ENCODE measurements at regions not wholly inside any gene's neighbourhood (a gene's known extent, or its start where the extent isn't known, plus 50 kb on each side); places are given as distances from the start of the nearest gene placed in this dataset.

DNA sequence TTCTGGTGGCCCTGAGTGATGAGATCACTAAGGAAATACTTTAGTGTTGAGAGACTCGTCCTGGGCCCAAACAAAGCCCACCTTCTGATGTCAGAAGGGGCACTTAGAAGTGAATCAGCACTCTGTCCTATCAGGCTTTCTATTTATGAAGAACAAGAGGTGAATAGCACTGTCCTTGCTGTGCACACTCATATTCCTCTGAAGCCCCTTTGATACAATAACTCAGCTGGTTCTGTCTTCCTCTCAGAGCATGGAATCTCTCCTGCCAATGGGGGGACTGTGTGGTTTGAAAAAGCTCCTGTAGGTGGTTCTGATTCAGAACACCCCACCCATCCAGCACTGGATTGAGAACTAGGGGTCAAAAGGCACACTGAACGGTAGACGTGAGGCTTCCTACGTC is 348.1 kb downstream of the ETS1 start:
- no peak overlapping the region for H3K9ac ChIP-seq (ENCODE audit: extremely low read depth, low read length, poor library complexity, severe bottlenecking)
- WGBS, 2 experiments (ENCODE audit: insufficient coverage in 1 of 2, insufficient read length in 1 of 2), result 89 to 100% methylated on average over 1 to 4 of the region's 4 CpGs

DNA sequence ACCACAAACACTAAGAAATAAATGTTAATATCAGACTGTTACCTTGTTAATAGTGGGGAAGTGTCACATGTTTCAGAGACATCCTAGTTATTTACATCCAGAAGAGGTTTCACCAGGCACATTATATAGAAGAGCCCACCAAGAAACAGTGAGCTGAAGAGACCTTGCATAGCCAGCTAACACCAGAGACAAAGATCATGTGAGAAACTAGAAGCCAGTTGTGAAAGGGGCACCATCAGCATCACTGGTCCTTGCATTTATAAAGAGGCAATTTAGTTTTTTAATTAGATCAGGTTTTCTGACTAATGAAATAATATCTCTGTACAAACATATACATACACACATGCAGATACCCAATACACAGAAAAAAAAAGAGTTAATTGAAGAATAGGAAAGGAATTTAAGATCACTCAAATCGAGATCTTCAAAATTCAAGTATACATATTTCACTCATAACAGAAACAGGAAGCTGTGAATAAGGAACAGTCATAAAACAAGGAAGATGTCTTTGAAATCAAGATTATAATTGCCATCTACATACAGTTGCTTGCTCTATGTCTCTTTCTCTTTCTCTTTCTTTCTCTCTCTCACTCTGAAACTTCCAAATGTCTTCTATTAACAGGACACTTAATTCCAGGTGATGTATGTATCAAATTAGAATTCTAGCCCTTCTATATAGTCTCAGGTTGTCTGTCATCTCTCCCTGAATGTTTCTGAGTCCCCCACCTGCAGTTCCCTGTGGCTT is 348.7 kb downstream of the ETS1 start:
- Histone ChIP-seq H3K36me3 (ENCODE audit: control insufficient read depth, insufficient read depth, low read length) (no peaks in the 10 kb centered on the region), H3K27me3 (ENCODE audit: control insufficient read depth, insufficient read depth, low read length, poor library complexity, severe bottlenecking) (no peaks in the 10 kb centered on the region), H3K9me3 (ENCODE audit: control insufficient read depth, low read length) (no peaks in the 10 kb centered on the region), H3K4me3 (ENCODE audit: low read length) (no peak overlapping the region), H3K9ac (ENCODE audit: extremely low read depth, low read length, poor library complexity, severe bottlenecking) (no peak overlapping the region), H3K27ac (ENCODE audit: low read depth, low read length) (no peak overlapping the region), H3K4me1 (ENCODE audit: control insufficient read depth, insufficient read depth, low read length) (no peaks in the 10 kb centered on the region)
- Mint-ChIP-seq H3K36me3 (ENCODE audit: low read depth) (no peaks in the 10 kb centered on the region), H3K4me1 (no peaks in the 10 kb centered on the region), H3K27me3 (ENCODE audit: insufficient read depth) (no peaks in the 10 kb centered on the region), H3K9me3 (peaks cover 6% of the 10 kb centered on the region), H3K27ac (no peak overlapping the region), H3K4me3 (no peak overlapping the region)
- DNase-seq, result no peak
- TF ChIP-seq, protein P1, sequence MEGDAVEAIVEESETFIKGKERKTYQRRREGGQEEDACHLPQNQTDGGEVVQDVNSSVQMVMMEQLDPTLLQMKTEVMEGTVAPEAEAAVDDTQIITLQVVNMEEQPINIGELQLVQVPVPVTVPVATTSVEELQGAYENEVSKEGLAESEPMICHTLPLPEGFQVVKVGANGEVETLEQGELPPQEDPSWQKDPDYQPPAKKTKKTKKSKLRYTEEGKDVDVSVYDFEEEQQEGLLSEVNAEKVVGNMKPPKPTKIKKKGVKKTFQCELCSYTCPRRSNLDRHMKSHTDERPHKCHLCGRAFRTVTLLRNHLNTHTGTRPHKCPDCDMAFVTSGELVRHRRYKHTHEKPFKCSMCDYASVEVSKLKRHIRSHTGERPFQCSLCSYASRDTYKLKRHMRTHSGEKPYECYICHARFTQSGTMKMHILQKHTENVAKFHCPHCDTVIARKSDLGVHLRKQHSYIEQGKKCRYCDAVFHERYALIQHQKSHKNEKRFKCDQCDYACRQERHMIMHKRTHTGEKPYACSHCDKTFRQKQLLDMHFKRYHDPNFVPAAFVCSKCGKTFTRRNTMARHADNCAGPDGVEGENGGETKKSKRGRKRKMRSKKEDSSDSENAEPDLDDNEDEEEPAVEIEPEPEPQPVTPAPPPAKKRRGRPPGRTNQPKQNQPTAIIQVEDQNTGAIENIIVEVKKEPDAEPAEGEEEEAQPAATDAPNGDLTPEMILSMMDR (conservative IDR thresholded peaks at IDR 0.05), result no peak
- WGBS, 2 experiments (ENCODE audit: insufficient coverage in 1 of 2, insufficient read length in 1 of 2), result no CpG with 5 or more reads among the region's 1 CpG

More for the DNA sequence above, 348.1 kb downstream of the ETS1 start:
- Histone ChIP-seq H3K4me3 (ENCODE audit: low read length) (no peak overlapping the region), H3K36me3 (ENCODE audit: control insufficient read depth, insufficient read depth, low read length) (no peaks in the 10 kb centered on the region), H3K9me3 (ENCODE audit: control insufficient read depth, low read length) (no peaks in the 10 kb centered on the region), H3K27me3 (ENCODE audit: control insufficient read depth, insufficient read depth, low read length, poor library complexity, severe bottlenecking) (no peaks in the 10 kb centered on the region), H3K27ac (ENCODE audit: low read depth, low read length) (no peak overlapping the region), H3K4me1 (ENCODE audit: control insufficient read depth, insufficient read depth, low read length) (no peaks in the 10 kb centered on the region)
- Mint-ChIP-seq H3K4me3 (no peak overlapping the region), H3K27me3 (ENCODE audit: insufficient read depth) (no peaks in the 10 kb centered on the region), H3K4me1 (no peaks in the 10 kb centered on the region), H3K36me3 (ENCODE audit: low read depth) (no peaks in the 10 kb centered on the region), H3K27ac (no peak overlapping the region), H3K9me3 (peaks cover 6% of the 10 kb centered on the region)
- DNase-seq, result no peak
- TF ChIP-seq, protein P1 (conservative IDR thresholded peaks at IDR 0.05), result no peak

DNA sequence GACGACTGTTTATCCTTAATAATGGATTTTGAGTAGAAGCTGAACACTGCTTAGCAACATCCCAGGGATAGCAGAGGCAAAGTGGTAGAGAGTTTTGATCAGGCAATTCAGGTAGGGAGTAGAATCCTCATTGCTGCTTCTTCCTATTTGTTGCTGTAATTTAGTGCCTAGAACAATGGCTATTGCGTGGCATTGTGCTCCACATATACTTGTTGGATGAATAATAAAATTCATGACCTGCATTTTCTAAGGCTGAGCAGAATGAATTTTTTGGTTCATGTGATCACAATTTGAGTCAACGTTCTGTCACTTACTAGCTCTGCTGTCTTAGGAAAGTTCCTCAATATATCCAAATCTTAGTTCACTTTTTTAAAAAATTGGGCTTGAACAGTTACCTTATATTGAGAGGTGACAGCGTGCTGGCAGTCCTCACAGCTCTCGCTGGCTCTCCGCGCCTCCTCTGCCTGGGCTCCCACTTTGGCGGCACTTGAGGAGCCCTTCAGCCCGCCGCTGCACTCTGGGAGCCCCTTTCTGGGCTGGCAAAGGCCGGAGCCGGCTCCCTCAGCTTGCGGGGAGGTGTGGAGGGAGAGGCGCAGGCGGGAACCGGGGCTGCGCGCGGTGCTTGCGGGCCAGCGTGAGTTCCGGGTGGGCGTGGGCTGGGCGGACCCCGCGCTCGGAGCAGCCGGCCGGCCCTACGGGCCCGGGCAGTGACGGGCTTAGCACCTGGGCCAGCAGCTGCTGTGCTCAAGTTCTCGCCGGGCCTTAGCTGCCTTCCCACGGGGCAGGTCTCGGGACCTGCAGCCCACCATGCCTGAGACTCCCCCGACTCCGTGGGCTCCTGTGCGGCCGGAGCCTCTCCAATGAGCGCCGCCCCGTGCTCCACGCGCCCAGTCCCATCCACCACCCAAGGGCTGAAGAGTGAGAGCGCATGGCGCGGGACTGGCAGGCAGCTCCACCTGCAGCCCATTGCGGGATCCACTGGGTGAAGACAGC is 350.6 kb downstream of the ETS1 start:
- Histone ChIP-seq H3K4me1 (ENCODE audit: control insufficient read depth, insufficient read depth, low read length) (no peaks in the 10 kb centered on the region), H3K9me3 (ENCODE audit: control insufficient read depth, low read length) (no peaks in the 10 kb centered on the region), H3K4me3 (ENCODE audit: low read length) (no peak overlapping the region), H3K9ac (ENCODE audit: extremely low read depth, low read length, poor library complexity, severe bottlenecking) (no peak overlapping the region), H3K36me3 (ENCODE audit: control insufficient read depth, insufficient read depth, low read length) (no peaks in the 10 kb centered on the region), H3K27me3 (ENCODE audit: control insufficient read depth, insufficient read depth, low read length, poor library complexity, severe bottlenecking) (no peaks in the 10 kb centered on the region), H3K27ac (ENCODE audit: low read depth, low read length) (no peak overlapping the region)
- no peak for DNase-seq
- no peaks in the 10 kb centered on the region for H3K36me3 Mint-ChIP-seq (ENCODE audit: low read depth)
- H3K4me1 Mint-ChIP-seq, result no peaks in the 10 kb centered on the region
- TF ChIP-seq, protein P1 (conservative IDR thresholded peaks at IDR 0.05), result no peak
- peaks cover 6% of the 10 kb centered on the region for H3K9me3 Mint-ChIP-seq
- 94 to 96% methylated on average over 26 to 49 of the region's 49 CpGs for WGBS, 2 experiments (ENCODE audit: insufficient coverage in 1 of 2, insufficient read length in 1 of 2)
- no peaks in the 10 kb centered on the region for H3K27me3 Mint-ChIP-seq (ENCODE audit: insufficient read depth)
- H3K4me3 Mint-ChIP-seq, result no peak overlapping the region
- no peak overlapping the region for H3K27ac Mint-ChIP-seq
